Hindlimb muscle (tissue), 1 donor: ENCODE measurements at regions not wholly inside any gene's neighbourhood (a gene's known extent, or its start where the extent isn't known, plus 50 kb on each side); places are given as distances from the start of the nearest gene placed in this dataset.

ENCODE experiments used
- DNase-seq: peaks from one replicate; pipeline ENCODE4 v3.0.0-alpha.2; 2013

DNA sequence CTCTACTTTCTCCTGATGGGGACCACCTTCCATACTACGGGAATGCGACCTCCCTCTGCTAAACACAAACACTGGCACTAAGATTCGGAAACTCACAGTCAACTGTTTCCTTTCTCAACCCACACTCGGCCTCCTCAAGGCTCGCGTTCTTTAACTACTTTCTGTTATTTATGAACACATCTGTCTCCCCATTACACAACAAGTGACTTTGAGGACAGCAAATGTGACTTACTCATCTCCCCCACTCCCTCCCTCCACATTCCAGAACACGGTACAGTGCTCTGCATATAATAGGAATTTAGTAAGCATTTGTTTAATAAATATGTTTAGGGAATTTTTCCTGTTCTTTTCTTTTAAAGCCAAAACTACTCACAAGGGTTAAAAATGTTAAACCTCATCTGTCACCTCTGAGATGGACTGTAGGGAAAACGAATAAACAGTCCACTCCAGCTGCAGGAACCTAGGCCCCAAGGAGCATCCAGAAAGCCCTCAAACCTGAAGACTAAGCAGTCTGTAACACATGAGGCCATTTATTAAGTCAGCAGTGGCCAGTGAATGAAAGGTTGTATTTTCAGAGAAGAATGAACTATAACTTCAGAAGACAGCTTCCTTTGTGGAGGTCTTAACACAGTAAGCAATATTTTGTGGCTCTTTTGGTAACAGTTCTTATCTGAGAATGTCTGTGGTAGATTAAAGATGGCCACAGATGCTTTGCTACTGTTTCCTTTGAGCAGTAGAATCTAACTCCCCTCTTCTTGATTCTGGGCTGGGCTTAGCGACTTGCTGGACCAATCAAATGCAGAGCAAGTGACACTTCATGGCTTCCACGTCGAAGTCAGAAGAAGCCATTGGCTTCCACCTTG is 209.6 kb upstream of the DTNBP1 start:
- no peak for DNase-seq

DNA sequence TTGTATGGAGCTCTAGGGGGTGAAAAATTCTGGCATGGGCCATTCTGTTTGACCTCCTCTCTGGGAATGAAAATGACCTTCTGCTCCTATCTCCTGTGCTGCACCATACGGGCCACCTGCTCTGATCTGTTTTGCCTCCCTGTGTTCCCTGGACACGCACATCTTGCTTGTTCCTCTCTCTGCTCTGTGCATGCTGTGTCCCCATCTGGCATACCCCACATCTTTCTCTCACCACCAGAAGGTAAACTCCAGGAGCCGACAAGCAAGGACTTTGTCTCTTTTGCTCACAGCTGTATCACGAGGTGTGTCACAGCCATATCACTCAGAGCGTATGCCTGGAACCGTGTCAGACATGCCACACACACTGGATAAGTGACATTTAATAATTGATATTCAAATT is 208.4 kb upstream of the DTNBP1 start:
- DNase-seq, result no peak

DNA sequence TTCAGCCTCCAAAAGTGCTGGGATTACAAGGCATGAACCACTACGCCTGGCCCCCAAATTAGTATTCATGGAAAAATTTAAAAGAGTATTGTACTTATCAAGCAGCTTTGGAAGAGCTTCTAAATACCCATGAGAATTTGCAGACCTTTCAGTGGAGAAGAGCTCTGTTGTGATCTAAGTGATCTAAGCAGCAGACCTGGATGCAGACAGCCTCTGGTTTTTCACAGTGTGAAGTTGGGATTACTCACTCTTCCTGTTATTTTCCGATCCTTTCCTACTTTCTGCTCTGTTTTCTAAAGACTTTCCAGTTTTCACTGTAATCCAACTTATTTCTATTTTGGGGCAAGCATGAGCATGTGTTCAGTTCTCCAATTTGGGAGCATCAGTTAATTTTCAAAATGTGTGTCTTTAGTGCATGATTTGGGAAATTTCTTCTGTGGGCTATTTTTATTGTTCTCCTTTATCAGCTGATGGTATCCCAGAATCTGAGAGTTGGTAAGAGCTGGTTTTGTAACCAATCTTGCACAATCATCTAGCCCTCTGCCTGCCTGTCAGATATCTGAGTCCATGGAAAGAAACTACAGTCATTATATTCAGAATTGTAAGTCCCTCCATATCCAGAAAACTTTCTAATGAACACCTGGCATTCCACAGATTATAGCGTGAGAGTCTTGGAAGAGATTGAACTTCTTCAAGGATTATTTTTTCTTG is 207.7 kb upstream of the DTNBP1 start:
- DNase-seq, result no peak

DNA sequence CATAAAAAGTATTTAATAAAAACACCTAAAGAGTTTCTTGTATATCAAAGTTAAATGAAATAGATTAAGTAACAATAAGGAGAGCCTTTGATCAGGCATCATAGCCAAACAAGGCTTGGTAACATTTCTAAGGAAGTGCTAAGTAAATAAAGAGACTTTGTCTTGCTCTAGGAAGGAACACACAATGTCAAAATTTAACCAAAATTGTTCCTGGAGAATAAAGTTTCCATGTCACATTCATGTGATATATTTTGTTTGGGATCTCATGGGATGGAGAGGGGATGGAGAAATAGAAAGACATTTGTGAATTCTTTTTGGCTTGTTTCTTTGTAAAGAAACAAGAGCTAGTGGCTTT is 201.9 kb upstream of the DTNBP1 start:
- DNase-seq, result no peak

DNA sequence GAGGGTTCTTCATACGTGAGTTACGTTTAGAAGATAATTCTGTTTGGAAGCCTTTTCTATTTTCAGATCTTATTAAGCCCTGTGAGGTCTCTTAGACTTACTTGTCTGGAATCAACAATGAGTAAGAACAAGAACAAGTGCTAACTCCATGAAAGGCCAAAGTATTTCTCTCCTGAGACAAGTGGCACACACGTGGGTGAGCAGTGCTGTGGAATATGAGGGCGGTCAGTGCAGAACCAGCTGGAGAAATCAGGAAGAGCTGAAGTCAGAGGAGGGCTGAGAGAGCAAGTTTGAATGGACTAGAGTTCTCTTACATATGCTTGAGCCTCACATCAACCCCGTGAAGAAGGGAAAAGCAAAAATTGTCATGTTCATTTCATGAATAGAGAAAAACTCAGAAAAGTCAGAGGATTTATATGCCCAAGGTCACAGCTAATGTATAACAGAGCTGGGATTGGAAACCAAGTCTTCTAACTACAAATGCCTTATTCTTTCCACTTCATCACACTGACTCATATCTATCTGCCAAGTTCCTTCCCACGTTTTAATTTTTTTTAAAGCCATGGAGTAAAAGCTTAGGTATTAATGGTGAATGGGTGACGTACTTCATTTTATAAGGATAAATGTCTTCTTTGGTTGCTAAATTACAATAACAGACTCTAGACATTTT is 201.3 kb upstream of the DTNBP1 start:
- DNase-seq, result no peak

DNA sequence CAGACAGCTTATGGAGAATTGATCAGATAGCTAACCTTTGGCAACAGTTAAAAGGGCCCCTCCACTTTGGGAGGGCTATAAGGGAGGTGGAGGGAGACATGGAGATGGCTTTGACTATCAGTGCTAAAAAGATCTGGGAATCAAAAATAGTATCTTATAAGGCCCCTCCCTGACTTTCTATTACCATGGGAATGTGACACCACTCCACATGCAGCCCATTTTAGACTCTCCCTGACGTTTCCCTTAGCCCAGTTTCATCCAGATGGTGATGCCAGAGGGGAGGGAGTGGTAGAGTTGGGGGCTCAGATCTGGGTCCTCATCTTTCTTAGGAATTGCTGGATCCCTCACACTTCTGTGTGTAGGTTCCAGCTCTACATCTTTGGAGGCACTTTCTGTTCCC is 200.0 kb upstream of the DTNBP1 start:
- no peak for DNase-seq

DNA sequence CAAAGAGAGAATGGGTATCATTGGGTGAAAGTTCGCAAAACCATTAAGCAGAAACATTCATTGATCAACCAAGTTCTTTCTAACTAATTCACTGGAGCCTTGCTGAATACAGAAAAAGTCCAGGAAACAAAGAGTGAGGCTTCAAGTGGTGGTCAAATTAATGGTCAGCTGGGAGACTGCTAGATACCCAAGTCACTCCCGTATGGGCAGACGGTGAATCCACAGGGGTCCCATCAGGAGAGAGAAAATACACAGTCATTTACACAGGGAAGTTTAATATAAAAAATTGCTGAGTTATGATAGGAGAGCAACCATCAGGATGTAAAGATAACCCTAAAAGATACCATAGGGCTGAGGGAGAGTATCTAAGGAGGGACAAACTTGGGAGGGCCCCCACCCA is 198.7 kb upstream of the DTNBP1 start:
- no peak for DNase-seq

DNA sequence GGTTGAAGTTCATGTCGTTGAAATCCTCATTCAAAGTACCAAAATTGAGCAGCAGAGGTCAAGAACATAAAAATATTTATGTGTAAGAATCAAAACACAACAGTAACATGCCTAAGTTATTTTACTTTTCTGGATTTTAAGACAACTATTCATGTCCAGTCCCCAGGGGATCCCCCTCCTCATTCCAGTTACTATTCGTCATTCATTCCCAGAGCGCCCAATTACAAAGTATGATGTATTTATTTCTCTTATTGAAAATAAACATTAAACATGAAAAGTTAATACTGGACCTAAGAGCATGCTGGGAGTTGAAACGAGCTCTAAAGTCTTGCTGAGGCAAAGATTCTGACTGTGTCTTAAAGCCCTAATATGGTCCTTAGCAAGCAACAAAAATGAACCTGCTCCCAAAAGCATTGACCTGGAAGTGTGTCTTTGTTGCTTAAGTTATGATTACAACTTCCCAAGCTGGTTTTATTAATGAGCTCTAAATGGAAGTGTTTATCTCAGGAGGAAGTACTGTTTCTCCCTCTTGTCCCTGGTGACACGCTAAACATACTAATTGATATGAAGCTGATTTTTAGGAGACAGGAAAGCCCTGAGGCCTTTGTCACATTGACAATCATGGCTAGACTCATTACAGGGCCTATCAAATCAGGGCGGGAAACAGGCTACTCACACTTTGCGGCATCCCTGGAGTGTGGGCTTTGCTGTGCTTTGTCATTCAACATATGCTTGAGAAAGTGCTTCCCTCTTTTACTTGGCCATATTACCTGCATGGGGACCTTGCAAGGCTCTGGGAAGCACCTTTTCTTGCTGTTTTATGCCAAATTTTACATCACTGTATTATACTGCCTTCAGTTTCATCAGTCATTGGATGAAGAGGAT is 192.2 kb upstream of the DTNBP1 start:
- DNase-seq, result no peak

DNA sequence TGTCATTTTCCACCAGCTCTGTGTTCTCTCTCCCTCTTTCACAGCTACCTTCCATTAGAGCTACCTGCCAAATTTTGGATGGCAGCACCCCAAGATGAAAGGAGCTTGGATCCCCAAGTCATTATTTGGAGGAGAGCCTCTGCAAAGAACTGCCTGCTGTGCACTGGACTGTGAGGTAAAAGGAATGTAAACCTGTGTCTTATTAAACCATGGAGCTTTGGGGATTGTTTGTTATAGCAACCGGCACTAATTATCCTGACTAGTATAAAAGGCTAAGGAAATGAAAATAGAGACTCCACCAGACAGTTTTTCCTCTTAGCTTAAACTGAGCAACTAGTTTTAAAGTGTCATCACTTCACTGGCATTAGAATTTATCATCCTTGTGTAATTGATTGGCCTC is 191.6 kb upstream of the DTNBP1 start:
- no peak for DNase-seq

DNA sequence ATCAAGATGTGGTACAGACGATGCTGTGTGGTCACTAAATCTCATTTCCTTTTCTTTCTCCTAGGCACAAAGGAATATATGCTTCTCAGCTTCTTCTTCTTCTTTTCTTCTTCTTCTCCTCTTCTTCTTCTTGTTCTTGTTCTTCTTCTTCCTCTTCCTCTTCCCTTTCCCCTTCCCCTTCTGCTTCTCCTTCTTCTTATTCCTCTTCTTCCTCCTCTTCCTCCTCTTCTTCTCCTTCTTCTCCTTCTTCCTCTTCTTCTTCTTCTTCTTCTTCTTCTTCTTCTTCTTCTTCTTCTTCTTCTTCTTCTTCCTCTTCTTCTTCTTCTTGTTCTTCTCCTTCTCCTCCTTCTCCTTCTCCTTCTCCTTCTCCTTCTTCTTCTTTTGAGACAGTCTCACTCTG is 190.4 kb upstream of the DTNBP1 start:
- DNase-seq, result no peak

DNA sequence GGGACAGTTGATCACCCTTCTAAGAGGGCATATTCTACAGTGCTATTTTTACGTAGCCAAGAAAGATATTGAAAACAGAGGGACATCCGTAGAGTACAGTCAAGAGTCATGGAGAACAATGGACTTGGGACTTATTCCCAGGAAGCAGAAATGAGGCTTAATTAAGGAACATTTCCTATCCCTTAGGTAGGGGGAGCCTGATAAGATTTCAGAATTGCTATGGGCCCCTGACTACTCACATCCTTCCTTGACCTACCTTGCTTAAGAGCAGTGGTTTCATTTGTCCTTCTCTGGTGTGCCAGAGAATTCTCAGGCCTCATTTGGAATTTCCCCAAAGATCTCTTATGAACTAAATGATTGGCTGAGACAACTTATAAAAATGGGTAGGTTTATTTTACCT is 189.5 kb upstream of the DTNBP1 start:
- no peak for DNase-seq

DNA sequence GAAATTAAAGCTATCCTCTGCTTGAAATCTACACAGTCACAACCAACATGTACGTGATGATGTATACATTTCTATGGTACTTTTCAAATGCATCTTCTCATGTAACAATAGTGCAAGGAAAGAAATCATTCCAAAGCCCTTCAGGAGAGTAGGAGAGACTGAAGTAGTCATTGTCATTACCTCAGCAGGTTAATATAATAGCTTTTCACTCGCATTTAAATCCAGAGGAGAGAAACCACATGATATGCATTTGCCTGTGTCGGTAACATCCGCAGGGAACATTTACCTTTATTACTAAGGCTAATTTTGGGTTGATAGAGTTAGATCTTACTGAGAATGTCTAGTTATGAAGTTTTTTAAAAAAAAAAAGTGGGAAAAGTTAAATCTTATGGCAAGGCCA is 186.6 kb upstream of the DTNBP1 start:
- no peak for DNase-seq

DNA sequence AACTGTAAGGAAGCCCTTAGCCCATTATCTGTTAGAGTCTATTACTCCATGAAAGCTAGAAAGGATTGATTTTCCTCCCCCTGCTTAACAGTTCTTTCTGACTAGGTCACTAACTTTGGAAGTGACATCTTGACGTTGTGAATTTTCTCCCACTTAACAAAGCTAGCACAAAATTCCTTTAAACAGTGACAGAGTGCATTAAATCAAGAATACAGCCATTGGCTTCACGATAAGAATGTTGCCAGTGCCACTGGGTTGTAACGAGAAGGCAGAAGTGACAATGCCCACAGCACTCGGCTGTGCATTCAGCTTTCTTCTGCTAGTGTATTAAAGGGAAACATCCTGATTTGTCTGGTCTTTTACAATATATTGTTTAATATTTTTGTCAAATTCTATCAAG is 182.7 kb upstream of the DTNBP1 start:
- no peak for DNase-seq

DNA sequence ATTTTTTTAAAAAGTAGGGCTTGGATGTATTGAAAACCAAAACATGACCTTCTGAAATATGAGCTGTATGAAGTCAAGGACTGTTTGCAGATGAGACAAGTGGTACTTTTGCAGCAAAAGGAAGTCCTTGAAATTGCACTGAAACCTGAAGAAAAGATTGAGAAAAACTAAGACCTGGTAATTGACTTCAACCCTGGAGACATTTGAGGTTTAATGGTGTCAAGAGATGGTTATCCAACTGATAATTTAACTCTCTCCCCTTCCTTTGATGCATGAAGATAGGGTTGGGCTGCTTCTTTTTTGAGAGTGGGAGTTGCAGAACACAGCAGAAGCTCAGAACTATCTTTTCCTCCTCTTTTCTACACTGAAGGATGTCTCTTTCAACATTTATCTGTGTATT is 180.9 kb upstream of the DTNBP1 start:
- no peak for DNase-seq

DNA sequence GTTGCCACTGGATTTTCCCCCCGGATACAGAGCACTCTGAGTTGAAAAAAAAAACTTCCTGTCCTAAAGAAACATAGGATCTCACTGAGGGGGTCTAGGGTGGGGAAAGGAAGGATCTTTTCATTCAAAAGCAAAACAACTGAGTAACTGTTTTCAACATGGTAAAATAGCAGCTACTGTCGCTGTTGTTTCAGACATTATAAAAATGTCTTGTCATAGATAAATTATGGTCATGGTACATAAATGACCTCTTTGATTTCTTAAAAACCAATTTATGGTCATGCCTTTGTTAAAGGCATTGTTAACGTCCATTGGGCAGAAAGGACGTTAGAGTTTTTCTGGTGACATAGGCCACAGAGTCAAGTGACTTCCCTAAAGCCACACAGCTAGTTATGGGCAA is 180.4 kb upstream of the DTNBP1 start:
- DNase-seq, result no peak

DNA sequence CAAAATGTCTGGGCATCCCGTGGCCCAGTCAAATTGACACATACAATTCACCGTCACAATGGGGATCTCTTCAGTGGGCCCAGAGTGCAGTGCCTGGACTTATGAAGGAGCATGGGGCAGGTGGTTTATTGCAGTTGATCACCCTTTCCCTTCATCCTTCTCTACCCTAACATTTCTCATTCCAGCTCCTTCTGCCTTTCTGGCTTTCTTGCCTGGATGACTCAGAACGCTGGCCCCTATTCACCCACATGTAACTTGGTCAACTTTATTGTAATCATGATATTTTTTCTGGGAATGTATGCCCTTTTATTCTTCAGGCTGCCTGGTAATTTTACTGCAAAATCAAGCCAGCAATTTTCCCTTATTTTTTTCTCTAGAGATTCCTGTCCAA is 179.9 kb upstream of the DTNBP1 start:
- no peak for DNase-seq

DNA sequence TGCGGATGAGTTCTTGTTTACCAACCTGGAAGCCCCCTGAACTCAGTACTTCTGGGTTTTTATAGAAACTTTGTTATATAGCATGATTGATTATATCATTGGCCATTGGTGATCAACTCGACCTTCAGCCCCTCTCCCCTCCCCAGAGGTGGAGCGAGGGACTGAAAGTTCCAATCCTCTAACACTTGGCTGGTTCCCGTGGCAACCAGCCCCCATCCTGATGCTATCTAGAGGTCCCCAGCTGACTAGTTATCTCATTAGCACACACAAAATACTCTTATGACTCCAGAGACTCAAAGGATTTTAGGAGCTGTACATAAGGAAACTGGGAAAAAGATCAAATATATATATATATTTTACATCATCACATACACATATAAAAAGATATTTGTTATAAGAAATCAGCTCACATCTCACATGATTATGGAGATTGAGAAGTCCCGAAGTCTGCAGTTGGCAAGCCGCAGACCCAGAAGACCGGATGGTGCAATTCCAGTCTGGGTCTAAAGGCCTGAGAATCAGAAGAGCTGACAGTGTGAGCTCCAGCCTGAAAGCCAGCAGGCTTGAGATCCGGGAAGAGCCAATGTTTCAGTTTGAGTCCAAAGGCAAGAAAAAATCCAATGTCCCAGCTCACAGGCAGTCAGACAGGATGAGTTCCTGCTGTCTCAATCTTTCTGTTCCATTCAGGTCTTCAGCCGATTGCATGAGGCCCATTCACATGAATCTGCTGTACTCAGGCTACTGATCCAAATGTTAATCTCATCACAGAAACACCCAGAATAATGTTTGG is 179.3 kb upstream of the DTNBP1 start:
- no peak for DNase-seq

DNA sequence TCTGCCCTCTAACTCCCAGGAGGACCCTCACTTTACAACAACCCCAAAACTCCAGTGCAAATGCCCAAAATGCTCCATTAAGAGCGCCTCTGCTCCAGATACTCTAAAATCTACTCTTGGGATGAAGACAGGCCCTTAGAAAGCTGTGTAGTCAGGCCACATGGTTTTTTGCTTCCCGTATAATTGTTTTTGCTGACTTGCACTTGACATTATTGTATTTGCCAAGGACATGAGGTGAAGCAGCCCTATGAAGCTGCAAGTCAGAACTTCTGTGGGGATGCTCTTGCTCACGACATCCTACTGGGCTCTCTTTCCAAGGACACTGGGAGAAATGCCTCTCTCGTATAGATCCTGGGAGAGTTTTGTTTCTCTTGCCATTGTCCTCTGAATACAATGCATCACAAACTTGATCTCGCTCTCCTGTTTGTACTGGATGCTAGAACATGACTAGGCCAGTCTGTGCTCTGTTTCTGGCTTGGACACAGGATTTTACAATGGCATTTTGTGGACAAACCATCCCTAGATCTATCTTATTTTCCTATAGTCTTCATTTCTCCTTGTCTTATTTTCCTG is 177.2 kb upstream of the DTNBP1 start:
- no peak for DNase-seq

DNA sequence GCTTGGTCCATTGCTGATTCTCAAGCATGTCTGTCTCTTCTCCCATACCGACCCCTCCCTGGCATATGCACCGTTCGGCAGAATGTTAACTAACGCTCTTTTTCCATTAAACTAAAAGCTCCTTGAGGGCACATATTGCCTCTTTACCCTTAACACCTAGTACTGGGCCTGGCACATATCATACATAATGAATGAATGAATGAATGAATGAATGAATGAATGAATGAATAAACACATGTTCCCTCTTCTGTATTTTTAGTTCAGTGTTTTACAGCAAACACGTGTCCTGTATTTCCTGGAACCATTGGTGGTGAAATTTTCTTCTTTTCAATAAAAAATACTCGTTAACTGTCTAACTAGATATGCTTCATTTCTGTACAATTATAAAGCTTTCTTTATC is 174.4 kb upstream of the DTNBP1 start:
- DNase-seq, result no peak

DNA sequence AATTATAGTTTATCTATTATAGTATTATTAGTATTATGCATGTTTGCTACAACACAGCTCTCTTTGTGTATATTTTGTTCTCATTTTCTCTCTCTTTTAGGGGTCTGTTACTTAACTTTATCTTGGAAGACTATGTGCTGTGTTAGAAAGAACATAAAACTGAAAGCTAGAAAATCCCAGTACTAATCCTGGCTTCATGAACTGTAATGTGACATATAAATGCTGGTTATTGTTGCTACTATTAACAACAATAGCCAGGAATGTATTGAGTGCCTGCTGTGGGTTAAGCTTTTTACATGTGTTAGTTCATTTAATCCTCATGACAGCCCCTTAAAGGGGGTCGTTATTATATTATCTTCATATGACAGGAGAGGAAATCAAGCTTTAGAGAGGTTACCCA is 170.0 kb upstream of the DTNBP1 start:
- no peak for DNase-seq

DNA sequence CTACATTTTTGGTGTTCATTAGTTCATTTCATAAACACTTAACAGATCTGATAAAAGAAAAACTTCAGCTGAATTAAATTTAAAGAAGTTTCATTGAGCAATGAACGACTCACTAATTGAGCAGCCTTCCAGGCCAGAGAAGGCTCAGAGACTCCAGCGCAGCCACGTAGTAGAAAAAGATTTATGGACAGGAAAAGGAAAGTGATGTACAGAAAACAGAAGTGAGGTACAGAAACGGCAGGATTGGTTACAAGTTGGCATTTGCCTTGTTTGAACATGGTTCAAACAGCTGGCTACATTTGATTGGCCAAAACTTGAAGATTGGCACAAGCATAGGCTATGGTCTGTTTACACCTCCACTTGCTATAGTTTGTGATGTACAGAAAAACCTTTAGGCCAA is 166.3 kb upstream of the DTNBP1 start:
- no peak for DNase-seq
